NCI-H526 treated with DMSO at 0.1 percent for 48 hours (cell line): ENCODE measurements at regions not wholly inside any gene's neighbourhood (a gene's known extent, or its start where the extent isn't known, plus 50 kb on each side); places are given as distances from the start of the nearest gene placed in this dataset.
"Not testable (repeated sequence)": the region's sequence is repeated elsewhere in the genome, so short reads cannot be mapped to it uniquely, and the experiment has no call there.

ENCODE experiments used
- DNase-seq: peaks from one replicate; lab custom pipeline; 2025; lab: John Stamatoyannopoulos, UW

DNA sequence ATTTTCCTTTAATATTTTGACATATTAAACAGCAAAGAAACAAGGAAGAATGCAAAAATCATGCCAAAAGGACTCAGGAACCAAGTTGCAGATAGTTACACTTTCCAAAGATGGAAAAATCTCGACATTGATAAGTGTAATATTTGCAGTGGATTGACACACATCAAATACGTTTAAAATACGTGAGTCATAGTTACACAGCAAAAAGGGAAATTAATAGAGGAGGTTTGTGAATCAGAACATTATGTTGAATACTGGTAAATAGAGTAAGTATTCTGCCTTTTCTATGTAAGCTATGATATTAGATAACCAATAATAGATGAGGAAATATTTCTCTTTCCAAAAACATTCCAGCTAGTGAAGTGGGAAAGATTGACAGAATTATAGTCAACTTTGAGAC lies 1761.3 kb upstream of the IGFBP7 start:
- DNase-seq = no peak

- no peak for DNase-seq
These were observed 1738.8 kb upstream of the IGFBP7 start for GRCh38 chr4:58849026-58849425.

- DNase-seq = no peak
These were observed 1733.3 kb upstream of the IGFBP7 start for GRCh38 chr4:58843455-58843854.

DNA sequence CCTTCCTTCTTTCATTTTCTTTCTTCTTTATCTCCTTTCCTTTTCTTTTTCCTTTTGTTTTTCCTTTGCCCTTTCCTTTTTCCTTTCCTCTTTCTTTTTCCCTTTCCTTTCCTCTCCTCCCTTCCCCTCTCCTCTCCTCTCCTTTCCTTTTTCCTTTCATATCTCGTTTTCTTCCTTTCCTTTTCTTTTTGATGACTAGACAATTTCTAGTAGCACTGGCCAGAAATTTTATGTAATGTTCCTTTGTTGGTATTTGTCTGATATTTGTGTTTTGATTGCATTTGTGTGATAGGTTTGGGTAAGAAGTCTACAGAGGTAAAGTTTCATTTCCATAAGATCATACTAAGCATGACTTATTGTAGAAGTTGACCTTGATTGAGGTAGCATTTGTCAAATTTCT lies 1722.9 kb upstream of the IGFBP7 start:
- DNase-seq = no peak

- no peak for DNase-seq
These were observed 1715.1 kb upstream of the IGFBP7 start for GRCh38 chr4:58825278-58825677.

DNA sequence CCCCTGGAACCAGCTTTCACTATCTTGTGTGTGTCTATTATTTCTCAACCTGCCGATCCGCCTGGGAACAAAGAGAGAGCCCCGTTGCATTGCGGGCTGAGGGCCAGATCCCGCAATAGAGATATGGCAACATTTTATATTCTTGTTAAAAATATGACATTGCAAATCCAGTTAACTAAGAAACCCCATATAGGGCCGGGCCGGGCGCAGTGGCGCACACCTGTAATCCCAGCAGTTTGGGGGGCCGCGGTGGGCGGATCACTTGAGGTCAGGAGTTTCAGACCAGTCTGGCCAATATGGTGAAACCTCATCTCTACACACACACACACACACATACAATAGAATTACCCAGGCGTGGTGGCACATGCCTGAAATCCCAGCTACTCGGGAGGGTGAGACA lies 1708.4 kb upstream of the IGFBP7 start:
- not testable (repeated sequence) for DNase-seq

DNA sequence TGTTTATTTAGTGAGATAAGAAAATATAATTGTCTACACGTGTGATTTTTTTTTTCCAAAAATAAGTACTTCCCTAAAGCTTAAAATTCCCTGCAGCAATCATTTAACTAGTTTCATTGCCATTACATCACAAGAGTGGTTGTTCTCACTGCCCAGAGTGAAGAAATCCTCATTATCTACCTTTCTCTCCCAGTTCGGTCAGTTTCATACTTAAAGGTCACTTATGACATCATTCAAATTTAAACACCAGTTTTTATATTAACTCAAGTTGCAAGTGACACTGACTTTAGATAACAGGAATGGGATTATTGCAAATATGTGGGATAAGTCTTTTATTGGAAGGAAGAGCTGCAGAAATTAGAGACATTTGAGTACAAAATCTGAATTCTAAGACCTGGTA lies 1699.8 kb upstream of the IGFBP7 start:
- no peak for DNase-seq

DNA sequence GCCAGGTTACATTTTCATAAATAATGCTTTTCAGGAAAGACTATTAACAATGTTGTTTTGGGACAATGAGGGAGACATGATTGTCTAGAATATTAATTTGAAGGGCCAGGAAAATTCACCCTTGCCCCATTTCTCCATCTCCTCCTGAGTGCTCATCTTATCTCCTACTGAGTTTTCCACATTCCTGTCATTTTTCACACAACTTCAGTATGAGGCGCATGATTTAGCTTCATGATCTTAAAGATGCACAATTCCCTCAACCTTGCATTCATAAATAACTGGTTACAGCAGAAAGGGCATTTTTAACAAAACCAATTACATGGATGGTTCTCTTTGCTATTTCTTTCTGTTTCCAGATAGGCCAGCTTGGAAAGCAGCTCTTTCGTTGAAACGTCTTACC lies 1699.2 kb upstream of the IGFBP7 start:
- DNase-seq = no peak

- DNase-seq = no peak
These were observed 1698.6 kb upstream of the IGFBP7 start for GRCh38 chr4:58808817-58809216.

DNA sequence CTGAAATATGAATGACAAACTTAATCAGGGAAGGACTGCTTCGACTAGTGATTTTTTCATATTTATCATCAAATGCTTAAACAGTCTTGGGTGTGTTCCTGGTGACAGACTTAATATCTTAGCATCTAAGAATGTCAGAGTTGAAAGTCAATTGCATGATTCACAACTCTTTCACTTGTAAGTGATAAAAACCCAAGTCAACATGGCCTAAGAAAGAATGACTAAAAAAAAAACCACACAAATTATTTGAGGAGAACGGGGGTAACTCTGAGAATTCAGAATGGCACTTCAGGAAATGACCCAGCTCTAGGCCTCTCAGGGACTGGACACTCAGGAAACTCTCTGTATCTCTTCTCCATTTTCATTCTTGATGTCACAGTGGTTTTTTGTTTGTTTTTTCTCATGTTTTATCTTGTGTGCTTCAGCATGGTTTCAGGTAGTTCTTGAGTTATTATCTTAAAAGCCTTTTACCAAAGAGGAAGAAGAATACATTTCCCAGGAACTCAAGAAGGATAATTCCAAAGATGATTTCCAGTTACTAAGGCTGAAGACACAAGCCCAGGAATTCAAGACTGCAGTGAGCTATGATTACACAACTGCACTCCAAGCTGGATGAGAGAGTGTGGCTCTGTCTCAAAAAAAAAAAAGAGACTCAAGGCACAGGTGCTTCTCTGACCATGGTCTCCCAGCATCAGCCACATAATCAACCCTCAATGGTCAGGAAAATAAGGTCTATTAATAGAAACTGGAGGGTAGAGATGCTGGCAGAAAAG lies 1697.8 kb upstream of the IGFBP7 start:
- no peak for DNase-seq

DNA sequence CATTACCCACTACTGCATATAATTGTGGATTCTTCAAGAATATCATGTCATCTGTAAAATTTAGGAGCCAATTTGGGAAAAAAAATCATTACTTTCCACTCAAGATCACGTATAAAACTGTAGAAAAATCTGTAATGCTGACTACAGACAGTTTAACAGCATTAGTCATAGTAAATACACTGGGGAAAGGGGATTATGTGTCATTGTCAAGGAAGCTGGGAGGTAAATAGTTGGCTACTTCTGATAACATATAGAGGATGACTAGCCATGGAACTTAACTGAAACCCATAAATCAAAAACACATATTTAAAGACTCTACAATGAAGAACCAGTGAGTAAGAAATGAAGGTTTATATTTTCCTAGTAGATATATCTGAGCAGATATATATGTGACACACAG lies 1666.4 kb upstream of the IGFBP7 start:
- no peak for DNase-seq

DNA sequence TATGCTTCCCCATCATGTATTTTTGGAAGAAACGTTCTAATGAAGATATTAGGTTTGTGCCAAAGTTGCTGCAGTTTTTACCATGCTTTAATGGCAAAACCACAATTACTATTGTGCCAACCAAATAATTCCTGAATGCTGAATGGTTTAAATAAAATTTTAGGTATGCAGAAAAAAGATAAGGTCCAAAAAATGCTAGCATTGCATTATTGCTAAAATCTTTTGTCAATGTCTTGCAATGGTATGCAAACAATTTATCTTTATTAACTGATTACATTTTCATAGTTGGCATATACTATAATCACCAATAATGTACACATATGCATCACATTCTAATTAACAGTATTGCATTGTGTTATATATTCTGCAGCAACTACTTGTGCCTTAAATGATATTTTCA lies 1657.4 kb upstream of the IGFBP7 start:
- DNase-seq = no peak

- no peak for DNase-seq
These were observed 1656.6 kb upstream of the IGFBP7 start for GRCh38 chr4:58766763-58767162.

GRCh38 chr4:58761563-58761962 lies 1651.4 kb upstream of the IGFBP7 start:
- DNase-seq = no peak

DNA sequence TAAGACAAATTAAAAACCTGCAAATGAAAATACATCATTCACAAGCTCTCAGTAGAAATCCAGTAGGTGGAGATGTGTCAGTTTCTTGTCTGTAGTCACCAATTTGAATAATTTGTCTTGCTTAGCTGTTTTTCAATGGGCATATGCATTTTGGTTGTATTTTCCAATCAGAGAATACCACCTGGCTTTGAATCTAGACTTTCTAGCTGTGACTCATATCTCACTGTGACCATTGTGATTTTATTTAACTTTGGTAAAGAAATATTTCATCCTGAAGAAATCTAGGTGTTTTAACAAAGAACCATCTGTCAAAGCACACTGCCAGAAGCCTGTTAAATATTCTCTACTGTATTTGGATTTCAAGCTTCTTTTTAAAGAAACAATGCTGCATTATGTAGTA lies 1650.6 kb upstream of the IGFBP7 start:
- DNase-seq = no peak

DNA sequence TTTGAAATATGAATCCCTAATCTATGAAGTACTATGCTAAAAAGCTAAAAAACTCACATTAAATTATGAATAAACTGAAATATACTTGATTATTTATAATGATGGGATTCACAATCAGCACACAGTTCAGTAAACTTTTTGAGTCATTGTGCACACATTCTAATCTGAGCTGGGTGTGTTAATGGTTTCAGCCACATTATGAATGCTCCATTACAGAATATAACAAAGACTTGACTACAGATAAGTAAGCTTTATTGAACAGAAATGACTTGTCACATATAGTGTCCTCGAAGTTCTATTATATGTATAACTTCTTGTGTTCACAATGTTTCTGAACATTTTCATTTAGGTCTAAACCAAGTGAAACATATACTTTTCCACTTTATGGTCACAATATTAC lies 1649.9 kb upstream of the IGFBP7 start:
- DNase-seq = no peak

GRCh38 chr4:58749206-58749605 lies 1639.0 kb upstream of the IGFBP7 start:
- DNase-seq = no peak

- DNase-seq = no peak
These were observed 1630.7 kb upstream of the IGFBP7 start for GRCh38 chr4:58740897-58741296.

DNA sequence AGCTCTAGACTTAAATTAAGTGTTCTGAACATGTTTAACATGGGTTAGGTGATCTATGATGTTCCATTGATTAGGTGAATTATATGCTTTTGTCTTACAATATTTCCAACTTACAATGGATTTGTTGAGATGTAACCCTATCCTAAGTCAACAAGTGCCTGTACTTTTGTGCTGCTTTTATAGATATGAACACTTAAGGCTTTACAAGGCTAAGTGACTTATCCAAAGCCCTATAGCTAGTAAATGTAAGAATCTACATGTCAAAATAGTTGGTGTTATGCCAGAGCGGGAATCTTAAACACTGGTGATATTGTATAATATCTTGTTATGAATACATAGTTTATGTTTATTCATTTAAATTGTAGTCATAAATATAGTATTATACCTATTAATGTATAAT lies 1629.1 kb upstream of the IGFBP7 start:
- DNase-seq = no peak

GRCh38 chr4:58738375-58738774 lies 1628.2 kb upstream of the IGFBP7 start:
- DNase-seq = no peak

GRCh38 chr4:58734030-58734674 lies 1624.0 kb upstream of the IGFBP7 start:
- no peak for DNase-seq

DNA sequence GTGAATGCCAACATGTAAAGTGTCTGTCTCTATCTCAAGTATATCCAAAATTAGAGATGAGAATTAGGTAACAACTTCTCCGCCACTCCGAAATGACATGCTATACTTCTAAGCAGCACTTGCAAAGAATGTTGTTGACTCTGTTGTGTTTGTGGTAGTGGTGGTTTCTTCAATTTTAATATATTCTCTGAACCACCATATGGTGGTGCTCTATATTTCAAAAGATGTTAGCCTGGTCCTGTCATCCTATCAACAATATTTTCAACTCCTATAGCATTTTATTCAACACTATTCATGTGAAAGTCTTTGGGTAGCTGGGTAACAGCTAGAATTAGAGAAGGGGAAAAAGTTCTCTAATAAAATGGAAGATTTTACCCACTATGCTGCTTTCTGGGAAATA lies 1622.8 kb upstream of the IGFBP7 start:
- no peak for DNase-seq

- no peak for DNase-seq
These were observed 1613.8 kb upstream of the IGFBP7 start for GRCh38 chr4:58723954-58724353.

DNA sequence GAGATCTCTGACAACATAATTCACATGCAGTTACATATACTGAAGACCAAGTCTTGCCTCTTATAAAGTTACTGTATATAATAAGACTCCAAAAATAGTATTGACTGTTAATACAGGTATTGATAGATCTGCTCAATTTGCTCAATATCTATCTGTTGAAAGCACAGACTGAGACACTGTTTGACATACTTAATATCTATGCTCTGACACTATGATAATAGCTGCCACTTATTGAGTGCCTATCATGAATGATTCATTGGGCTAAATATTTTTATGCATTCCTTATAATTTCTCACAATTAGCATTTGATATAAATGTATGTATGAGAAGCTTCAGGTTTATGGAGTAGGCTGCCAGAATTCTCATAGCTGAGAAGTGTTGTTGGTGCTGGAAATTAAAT lies 1600.9 kb upstream of the IGFBP7 start:
- no peak for DNase-seq
